ENCODE measurements at regions not wholly inside any gene's neighbourhood (a gene's known extent, or its start where the extent isn't known, plus 50 kb on each side); places are given as distances from the start of the nearest gene placed in this dataset.
"Not testable (repeated sequence)": the region's sequence is repeated elsewhere in the genome, so short reads cannot be mapped to it uniquely, and the experiment has no call there.

GRCh38 chr15:29986946-29987345 is 95.8 kb upstream of the GOLGA8J start:
- no peak overlapping the region for H3K4me3 ChIP-seq (ENCODE audit: low read depth, low read length)
- no peak for DNase-seq (ENCODE audit: low read depth)
- TF ChIP-seq CTCF (IDR thresholded peaks at IDR 0.05; ENCODE audit: low read depth, low read length) (no peak), MYC (IDR thresholded peaks at IDR 0.05; ENCODE audit: low read depth, low read length) (no peak), MAX (IDR thresholded peaks at IDR 0.05; ENCODE audit: low read depth, low read length) (no peak), POLR2A (IDR thresholded peaks at IDR 0.05; ENCODE audit: extremely low read depth, insufficient read length) (no peak)

GRCh38 chr15:29978411-29979382 is 104.1 kb upstream of the GOLGA8J start:
- no peak overlapping the region for H3K4me3 ChIP-seq (ENCODE audit: low read depth, low read length)
- TF ChIP-seq MYC (IDR thresholded peaks at IDR 0.05; ENCODE audit: low read depth, low read length) = no peak
- TF ChIP-seq POLR2A (IDR thresholded peaks at IDR 0.05; ENCODE audit: extremely low read depth, insufficient read length) = no peak
- no peak for TF ChIP-seq MAX (IDR thresholded peaks at IDR 0.05; ENCODE audit: low read depth, low read length)
- TF ChIP-seq CTCF (IDR thresholded peaks at IDR 0.05; ENCODE audit: low read depth, low read length) = no peak
- DNase-seq (ENCODE audit: low read depth) = no peak

- not testable (repeated sequence) for H3K4me3 ChIP-seq (ENCODE audit: low read depth, low read length); DNase-seq (ENCODE audit: low read depth)
Observed at GRCh38 chr15:29974056-29974455, 108.7 kb upstream of the GOLGA8J start.

GRCh38 chr15:29972051-29972450 is 110.7 kb upstream of the GOLGA8J start:
- DNase-seq (ENCODE audit: low read depth) = no peak
- H3K4me3 ChIP-seq (ENCODE audit: low read depth, low read length) = no peak overlapping the region
- TF ChIP-seq CTCF (IDR thresholded peaks at IDR 0.05; ENCODE audit: low read depth, low read length) (no peak), POLR2A (IDR thresholded peaks at IDR 0.05; ENCODE audit: extremely low read depth, insufficient read length) (no peak), MYC (IDR thresholded peaks at IDR 0.05; ENCODE audit: low read depth, low read length) (no peak), MAX (IDR thresholded peaks at IDR 0.05; ENCODE audit: low read depth, low read length) (no peak)

- TF ChIP-seq MAX (IDR thresholded peaks at IDR 0.05; ENCODE audit: low read depth, low read length) = no peak
- no peak for TF ChIP-seq POLR2A (IDR thresholded peaks at IDR 0.05; ENCODE audit: extremely low read depth, insufficient read length)
- no peak for TF ChIP-seq CTCF (IDR thresholded peaks at IDR 0.05; ENCODE audit: low read depth, low read length)
- no peak for TF ChIP-seq MYC (IDR thresholded peaks at IDR 0.05; ENCODE audit: low read depth, low read length)
- no peak for DNase-seq (ENCODE audit: low read depth)
- H3K4me3 ChIP-seq (ENCODE audit: low read depth, low read length) = no peak overlapping the region
Observed at GRCh38 chr15:29970402-29970695, 112.4 kb upstream of the GOLGA8J start.

GRCh38 chr15:29969562-29970401 is 113.0 kb upstream of the GOLGA8J start:
- DNase-seq (ENCODE audit: low read depth) = no peak
- TF ChIP-seq POLR2A (IDR thresholded peaks at IDR 0.05; ENCODE audit: extremely low read depth, insufficient read length) (no peak), MAX (IDR thresholded peaks at IDR 0.05; ENCODE audit: low read depth, low read length) (no peak), CTCF (IDR thresholded peaks at IDR 0.05; ENCODE audit: low read depth, low read length) (no peak), MYC (IDR thresholded peaks at IDR 0.05; ENCODE audit: low read depth, low read length) (no peak)
- no peak overlapping the region for H3K4me3 ChIP-seq (ENCODE audit: low read depth, low read length)

Data from NB4 (cell line).